GM18873 (cell line): ENCODE measurements at regions not wholly inside any gene's neighbourhood (a gene's known extent, or its start where the extent isn't known, plus 50 kb on each side); places are given as distances from the start of the nearest gene placed in this dataset.
"Not testable (repeated sequence)": the region's sequence is repeated elsewhere in the genome, so short reads cannot be mapped to it uniquely, and the experiment has no call there.

Experiments
- ATAC-seq: cut with Tn5 transposase; IDR thresholded peaks from one replicate; pipeline ENCODE4 v1.9.1; 2021; ENCODE audit warnings: mild to moderate bottlenecking, moderate library complexity, moderate number of reproducible peaks; ENCODE audit not compliant: unreplicated experiment, low FRiP score

DNA sequence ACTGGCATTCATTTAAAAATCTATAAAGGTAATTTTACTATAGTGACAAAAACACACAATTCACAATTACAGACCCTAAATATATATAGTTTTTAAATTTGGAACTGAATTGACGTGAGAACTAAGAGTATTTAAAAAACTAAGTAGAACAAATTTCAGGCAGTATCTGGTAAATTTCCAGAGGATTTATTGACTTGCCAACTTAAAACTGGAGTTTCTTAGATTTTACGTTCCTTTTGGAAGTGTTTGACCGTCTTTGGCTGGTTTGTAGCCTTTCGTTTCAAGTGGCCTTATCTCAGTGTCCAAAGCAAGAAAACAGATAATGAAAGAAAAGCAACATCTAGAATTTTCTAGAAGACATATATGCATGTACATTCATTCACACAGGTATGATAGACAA, 234.4 kb upstream of the VLDLR start:
- ATAC-seq, result no peak

DNA sequence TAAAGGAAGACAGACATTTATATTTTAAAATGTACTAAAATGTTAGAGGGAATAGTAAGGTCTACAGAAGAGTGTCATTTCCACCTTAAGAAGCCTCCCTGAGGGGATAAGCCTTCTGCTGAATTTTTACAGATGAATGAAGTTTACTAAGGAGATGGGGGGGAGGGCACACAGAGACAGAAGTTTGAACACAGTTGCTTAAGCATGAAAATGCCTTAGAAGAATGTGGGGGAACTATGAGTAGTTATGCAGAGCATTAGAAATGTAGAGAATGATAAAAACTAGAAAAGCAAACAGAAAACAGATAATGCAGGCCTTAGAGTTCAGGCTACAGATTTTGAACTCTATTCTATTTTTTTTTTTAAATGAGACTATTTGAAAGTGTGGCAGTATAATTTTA, 232.2 kb upstream of the VLDLR start:
- ATAC-seq, result no peak

DNA sequence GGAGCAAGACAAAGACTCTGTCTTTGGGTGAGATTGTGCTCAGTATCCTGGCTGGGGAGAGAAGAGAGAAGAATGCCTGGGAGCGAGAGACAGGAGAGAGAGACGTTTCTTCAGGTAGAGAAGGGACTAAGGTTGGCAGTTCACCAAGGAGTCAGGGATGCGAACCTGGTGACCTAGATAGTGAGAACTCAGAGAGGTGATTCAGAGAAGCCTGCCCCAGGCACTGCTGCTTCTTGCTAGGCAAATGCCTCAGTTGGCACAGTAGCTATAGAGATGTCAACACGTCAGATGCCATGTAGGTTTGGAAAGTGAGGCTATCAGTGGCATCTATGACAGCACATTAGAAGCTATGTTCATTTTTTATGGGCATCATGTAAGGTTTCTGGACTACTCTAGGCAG, 231.6 kb upstream of the VLDLR start:
- no peak for ATAC-seq

DNA sequence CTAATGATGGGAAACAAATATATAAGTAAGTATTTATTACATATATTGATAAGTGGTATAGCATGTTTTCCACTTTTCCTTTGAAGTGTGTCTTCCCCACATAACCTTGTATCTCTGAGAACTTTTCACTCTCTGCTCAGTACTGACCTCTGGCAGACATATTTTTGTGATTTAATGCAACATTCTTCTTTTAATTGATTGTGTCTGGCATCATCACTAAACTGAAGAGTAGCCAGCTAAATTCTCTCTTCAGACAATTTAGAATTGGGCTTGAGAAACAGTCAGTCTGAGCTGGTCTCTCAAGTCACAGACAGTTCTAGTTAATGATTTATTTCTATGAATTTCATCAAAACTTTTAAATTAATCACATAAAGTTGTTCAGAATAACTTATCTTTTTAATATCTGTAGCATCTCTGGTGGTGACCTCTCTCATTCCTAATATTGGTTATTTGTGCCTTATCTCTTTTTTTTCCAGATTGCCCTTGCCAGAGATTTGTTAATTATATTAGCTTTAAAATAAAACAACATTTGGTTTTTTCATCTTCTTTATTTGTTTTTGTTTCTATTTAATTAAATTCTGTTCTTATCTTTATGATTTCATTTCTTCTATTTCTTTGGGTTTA, 230.0 kb upstream of the VLDLR start:
- not testable (repeated sequence) for ATAC-seq

DNA sequence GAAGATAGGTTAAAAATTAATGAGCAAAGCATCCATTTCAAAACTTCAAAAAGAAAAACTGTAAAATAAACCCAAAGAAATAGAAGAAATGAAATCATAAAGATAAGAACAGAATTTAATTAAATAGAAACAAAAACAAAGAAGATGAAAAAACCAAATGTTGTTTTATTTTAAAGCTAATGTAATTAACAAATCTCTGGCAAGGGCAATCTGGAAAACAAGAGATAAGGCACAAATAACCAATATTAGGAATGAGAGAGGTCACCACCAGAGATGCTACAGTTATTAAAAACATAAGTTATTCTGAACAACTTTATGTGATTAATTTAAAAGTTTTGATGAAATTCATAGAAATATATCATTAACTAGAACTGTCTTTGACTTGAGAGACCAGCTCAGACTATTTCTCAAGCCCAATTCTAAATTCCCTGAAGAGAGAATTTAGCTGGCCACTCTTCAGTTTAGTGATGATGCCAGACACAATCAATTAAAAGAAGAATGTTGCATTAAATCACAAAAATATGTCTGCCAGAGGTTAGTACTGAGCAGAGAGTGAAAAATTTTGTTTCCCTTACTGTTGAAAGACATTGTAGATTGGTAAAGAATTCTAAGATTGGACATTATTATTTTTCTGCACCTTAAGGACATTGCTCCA, 227.4 kb upstream of the VLDLR start:
- ATAC-seq, result not testable (repeated sequence)

DNA sequence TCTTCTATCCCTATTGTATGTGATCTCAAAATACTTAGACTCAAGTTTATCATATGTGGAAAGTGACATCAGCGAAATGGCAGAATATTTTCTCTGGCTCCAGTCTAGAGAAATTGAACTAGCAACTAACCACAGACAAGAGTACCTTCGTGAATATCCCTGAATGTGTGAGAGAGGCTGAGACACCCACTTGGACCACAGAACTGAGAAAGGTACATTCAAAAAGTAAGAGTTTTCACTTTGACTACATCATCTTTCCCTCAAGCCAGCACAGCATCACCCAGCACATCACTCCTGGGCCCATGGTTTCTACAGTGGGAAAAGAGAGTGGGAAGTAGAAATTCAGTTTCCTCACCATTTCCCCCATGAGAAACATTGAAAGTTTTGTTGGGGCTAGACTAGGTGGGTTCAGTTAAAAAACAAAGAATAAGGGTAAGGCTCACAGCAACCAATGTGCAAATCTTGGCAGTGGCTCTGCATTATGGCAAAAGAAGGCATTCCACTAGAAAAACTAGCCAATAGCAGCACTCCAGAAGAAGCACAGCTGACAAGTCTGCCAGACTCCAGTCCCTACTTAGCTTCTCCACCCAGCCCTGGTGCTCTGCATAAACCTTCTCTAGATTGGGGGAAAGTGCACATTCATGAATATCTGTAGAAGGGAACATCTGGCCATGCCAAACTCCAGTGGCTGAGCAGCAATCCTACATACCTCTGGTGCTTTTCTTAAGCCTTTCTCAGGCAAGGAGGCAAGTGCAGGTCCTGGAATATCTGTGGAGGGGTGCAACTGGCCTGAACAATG, 225.6 kb upstream of the VLDLR start:
- ATAC-seq, result no peak

DNA sequence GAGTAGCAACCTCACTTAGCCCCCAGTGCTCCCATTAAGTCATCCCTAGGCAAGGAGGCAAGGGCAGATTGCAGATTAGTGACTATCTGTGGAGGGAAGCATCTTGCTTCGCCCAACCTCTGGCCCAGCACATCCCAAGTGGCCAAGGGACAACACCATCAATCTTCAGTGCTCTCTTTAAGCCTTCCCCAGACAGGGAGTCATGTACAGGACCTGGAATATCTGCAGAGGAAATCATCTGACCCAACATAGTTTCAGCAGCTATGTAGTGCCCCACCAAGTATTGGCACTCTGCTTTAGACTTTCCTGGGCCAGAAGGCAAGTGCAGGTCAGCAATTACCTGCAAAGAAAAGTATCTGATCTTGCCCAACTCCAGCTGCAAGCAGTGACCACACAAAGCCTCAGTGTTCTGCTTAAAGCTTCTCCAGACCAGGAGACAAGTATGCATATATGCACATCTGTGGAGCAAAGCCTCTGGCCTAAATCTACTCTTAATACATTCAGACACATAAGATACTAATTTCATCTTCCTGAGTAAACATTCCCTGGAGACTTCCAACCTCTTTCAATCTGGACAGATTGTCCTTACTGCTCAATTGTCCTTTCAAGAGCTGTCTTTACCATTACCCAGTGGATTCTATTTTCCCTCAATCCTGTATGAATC, 224.8 kb upstream of the VLDLR start:
- ATAC-seq, result no peak

DNA sequence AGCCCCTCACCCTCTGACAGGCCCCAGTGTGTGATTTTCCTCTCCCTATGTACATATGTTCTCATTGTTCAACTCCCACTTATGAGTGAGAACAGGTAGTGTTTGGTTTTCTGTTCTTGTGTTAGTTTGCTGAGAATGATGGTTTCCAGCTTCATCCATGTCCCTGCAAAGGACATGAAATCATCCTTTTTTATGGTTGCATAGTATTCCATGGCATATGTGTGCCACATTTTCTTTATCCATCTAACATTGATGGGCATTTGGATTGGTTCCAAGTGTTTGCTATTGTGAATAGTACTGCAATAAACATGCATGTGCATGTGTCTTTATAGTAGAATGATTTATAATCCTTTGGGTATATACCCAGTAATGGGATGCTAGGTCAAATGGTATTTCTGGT, 223.7 kb upstream of the VLDLR start:
- not testable (repeated sequence) for ATAC-seq

DNA sequence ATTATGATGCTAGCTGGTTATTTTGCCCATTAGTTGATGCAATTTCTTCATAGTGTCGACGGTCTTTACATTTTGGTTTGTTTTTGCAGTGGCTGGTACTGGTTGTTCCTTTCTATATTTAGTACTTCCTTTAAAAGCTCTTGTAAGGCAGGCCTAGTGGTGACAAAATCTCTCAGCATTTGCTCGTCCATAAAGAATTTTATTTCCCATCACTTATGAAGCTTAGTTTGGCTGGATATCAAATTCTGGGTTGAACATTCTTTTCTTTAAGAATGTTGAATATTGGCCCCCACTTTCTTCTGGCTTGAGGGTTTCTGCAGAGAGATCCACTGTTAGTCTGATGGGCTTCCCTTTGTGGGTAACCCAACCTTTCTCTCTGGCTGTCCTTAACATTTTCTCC, 219.8 kb upstream of the VLDLR start:
- ATAC-seq, result not testable (repeated sequence)

DNA sequence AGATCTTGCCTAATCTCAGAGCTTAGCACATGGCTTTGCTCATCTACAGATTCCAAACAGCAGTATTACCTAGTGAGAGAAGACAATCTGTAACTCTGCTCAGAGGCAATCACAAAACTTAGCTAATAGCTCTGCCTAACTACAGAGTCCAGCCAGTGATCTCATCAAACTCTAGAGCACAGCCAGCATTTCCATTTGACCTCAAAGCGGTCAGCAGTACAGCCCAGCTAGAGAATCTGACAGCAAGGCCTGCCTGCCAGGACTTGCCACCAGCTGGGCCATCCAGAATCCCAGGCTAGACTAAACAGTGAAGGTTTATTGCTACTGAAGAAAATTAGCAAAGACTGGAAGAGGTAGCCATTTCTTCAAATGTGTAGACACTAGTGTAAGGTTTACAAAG, 217.9 kb upstream of the VLDLR start:
- no peak for ATAC-seq

DNA sequence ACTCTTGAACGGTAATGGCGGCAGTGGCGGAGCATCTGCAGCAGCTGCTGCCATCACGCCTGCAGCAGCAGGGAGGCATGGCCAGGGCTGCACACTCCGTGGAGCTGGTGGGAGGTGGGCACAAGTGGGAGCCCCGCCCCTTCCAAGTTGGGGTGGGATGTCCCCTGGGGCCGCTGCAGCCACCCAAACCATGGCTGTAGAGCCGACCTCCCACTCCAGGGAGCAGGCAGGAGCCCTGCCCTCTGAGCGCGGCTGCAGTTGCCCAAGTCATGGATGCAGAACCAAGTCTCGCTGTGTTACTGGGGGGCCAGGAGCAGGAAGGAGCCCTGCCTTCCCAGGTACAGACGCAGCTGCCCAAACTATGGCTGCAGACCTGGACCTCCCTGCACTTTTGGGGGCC, 215.3 kb upstream of the VLDLR start:
- ATAC-seq, result no peak

DNA sequence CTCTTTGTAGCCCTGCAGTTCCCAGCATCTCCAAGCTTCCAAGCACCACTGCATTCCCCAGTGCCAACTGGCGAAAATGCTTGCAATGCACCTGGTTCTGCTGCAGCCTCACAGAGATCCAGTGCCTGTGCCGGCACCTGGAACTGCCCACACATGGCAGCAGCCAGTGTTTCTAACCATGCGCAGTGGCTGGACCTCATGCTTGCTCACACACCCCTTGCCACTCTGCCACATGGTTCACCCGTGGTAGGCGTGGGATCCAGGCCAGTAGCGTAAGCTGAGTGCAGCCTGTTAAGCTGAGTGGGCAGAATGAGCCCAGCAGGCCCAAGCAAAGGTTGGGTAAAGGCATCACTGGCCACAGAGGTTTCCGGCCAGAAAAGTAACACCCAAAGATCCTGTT, 214.1 kb upstream of the VLDLR start:
- ATAC-seq, result no peak

DNA sequence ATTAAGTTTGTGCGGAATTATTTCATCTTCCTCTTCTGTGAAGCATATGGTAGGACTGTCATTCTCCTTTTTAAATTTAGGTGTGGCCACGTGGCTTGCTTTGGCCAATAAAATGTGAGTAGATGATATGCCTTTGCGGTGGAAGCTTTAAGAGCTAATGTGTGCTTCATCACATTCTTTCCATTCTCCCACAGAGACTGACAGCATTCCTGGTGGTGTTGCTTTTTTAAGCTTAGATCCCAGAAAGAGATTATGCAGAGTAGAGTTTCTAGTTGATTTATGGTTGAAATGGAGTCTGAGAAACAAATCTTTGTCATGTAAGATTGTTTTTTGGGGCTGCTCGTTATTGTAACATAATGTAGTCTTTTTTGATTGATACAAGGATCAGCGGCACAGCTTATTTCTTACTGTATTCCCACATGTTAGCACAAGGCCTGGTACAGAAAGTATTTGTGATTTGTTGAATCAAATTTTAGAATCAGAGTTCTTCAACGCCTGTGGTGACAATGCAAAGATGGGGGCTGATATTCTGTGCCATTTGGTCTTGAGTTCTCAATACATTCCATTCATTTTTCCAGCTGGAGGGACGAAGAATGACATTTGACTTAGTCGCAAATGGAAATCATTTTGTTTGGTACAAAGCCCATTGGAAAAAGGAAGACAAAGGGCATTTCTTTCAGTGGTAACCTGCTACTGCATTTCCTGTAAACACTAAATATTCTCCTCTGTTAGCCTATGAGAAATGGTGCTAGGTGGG, 209.9 kb upstream of the VLDLR start:
- ATAC-seq, result no peak

DNA sequence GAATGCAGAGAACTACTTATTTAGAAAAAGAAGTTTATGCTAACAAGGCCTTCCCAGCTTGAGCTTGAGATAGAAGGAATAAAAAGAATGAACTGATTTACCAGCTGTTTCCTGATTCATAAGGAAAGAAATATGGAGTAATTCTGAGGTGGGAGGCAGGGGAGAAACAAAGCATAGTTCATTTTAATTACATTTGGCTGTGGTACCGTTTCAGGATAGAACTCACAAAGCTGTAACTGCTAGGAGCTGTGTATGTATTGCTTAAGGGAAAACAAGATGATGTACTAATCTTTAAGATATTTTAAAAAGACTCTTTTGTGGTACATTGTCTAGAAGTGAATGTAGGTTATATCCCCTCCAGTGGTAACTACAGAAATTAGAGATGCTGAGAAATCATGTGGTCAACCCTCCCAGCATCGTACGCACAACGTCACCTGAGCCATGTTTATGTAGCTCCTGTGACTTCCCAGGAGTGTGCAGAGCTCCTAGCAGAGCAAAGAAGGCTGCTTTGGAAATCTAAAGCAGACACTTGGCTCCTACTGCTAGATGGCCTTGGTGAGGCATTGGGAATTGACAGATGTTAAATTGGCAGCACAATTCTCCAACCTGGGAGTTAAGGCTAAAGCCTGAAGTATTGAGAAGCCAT, 208.3 kb upstream of the VLDLR start:
- no peak for ATAC-seq

DNA sequence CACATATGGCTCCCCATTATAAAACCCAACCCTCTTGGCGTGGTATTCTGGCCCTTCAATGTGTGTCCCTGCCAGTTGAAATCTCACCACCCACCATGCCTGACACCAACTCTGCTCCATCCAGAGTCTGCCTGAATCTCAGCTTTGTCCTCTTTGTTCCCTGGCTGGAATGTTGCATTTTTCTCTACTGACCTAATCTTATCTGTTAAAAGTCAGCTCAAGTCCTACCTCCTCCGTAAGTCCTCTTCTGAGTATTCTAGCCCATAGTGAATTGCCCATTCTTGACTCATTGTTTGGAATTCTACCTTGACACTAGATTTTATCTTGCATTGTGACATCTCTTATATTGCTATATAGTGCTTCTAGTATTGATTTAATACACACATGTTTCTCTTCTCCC, 207.1 kb upstream of the VLDLR start:
- no peak for ATAC-seq

DNA sequence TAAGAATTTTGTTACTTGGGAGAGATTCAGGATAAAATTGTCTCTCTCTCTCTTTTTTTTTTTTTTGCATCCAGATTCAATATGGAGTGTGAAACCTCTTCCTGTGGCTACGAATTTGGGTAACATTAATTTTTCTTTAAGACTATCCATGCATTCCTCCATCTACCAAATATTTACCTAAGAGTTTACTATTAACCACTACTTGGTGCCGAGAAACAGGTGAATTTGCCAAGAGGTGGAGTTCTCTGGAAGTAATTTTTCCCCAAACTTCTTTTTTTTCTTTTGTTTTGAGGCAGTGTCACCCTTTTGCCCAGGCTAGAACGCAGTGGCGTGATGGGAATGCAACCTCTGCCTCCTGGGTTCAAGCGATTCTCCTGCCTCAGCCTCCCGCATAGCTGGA, 206.3 kb upstream of the VLDLR start:
- no peak for ATAC-seq

DNA sequence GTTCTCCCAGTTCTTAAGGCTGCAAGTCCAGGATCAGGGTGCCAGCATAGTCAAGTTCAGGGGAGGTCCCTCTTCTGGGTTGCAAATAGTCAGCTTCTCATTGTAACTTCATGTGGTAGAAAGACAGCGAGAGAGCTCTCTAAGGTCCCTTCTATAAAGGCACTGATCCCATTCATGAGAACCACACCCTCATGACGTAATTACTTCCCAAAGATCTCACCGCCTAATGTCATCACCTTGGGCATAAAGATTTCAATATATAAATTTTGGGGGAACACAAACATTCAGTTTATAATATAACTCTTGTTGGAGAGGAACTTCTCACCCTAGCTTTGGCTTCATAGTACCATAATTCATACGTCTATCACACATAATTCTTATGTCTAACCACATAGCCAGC, 203.9 kb upstream of the VLDLR start:
- ATAC-seq, result no peak

DNA sequence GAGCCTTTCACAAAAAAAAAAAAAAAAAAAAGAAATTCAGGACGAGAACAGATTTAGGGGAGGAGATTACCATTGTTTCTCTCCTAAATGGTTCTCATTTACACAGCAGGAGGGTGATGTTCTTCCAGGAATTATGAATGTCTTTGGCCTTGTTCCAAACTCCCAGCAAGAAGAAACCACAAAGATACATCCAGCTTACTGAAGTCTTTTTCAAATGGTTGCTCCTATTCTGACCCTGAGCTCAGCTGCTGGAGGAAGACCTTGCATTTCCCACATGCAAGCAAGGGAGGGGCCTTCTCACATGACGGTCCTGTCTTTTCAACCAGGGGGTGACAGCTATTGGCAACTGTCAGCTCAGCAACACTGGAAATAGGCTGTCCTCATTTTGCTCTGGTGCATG, 203.0 kb upstream of the VLDLR start:
- ATAC-seq, result no peak

DNA sequence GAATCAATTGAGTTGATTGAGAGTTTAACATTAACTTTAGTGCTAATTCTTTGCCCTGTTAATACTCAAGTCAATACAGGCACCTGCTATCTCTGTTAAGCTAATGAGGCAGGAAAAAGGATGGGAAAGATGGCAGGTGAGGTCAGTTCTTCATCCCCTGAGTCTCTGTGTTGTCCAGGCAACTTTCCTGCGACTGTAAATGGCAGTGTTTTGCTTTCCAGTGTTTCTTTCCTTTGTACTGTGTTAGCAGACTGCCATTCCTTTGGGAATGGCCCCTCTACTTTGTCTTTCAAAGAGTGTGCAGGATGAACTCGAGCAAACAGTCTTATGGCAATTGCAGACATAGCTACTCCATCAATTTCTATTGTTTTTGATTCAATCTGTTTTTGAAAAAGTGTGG, 202.2 kb upstream of the VLDLR start:
- no peak for ATAC-seq

DNA sequence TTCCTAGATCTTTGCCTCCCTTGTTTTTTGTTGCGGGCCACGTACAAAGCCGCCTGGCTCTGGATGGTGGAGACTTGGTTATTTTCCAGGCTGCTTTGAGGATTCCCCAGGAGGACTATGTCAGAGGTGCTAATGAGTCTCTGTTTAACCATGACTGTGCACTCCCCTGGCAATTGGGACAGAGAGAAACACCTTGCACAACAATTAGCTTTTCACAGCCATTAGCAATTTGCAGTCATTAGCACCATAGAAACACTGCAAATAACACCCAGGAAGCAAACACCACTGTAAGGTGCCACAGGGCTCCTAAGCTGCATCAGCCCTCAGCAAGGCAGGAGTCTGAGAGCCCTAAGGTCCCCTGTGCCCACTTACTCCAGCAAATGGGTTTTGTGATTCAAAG, 201.0 kb upstream of the VLDLR start:
- ATAC-seq, result no peak
